ENCODE measurements at regions not wholly inside any gene's neighbourhood (a gene's known extent, or its start where the extent isn't known, plus 50 kb on each side); places are given as distances from the start of the nearest gene placed in this dataset.
A peak's percentile ranks its signal among the peaks of the same experiment; 100 is the strongest.

DNA sequence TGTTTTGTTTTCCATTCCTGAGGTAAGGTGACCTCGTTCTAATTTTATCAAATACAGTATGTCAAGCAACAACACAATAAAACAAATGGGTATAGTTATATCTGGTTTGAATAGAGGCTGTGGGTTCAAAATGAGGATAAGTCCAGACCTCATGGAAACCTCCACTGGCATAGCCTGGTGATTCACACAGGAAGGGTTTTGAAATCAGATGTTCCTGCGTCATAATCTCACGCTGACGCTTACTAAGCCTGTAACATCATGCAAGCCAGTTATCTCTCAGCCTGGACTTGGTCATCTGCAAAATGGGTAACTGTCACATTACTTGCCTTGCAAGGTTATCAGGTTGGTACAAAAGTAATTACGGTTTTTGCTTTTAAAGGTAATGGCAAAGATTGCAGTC, 1056.3 kb upstream of the EEF2KMT start:
- DNase-seq = no peak

DNA sequence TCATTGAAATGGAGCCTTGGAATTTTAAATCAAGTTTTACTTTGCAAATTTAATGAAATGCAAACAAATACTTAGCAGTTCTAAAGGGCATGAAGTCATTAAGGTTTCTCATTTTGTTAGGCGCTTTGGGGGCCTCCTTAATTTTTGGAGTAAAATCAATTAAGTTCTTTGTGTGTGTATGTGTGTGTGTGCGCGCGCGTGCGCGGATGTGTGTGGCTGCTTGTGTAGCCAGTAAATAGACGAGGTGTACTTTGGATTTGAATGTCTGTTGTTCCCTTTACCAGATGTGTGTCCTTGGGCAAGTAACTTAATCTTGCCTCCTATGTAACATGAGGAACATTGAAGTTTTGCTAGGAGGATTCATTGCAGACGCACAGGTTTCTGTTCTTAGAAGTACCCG, 1051.4 kb upstream of the EEF2KMT start:
- DNase-seq = no peak

GRCh38 chr16:6148361-6148760, 1050.8 kb upstream of the EEF2KMT start:
- no peak for DNase-seq

DNA sequence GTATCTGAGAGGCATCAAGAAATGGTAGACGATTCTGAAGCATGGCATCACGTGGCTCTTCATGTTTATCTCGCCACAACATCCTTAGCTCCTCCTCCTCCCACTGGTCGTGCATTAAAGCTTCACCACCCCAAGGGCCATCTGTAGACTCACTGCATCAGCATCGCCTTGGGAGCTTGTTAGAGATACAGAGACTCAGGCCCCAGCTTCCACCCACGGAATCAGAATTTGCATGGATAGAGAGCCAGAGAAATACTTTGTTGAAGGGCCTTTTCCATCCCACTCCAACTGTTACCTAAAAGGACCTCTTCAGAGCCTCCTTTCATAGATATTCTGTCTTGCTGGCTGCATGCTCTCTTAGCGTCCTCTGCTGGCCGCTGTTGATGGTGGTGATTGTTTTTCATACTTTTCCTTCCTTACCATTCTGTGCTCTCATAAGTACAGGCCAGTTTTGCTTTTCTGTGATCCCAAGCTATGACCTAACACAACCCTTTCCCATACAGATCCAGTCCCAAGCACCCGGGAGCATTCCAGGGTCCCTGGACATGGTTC, 1049.4 kb upstream of the EEF2KMT start:
- DNase-seq = peak in 7 of 58 donors; percentile 5 to 11 (median 8)

- no peak for DNase-seq
Measured at GRCh38 chr16:6146356-6146755, 1048.8 kb upstream of the EEF2KMT start.

GRCh38 chr16:6144463-6144862, 1046.9 kb upstream of the EEF2KMT start:
- no peak for DNase-seq

DNA sequence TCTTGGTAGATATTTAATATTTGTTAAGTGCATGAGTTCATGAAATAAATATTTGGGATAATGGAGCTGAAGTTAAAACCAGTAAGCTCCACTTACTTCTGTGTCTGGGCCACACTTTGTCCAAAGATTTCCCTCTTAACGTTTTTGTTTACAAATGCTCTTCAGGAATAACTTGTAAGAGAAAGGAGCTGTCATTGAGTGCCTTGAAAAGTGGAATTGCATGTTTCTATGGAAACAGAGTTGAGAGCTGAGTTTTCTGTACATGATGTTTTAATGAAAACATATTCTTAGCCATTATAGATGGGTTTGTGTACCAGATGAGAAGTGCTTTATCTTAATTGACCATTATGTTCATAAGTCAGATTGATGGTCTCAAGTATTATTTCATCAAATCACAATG, 1045.4 kb upstream of the EEF2KMT start:
- DNase-seq = no peak

DNA sequence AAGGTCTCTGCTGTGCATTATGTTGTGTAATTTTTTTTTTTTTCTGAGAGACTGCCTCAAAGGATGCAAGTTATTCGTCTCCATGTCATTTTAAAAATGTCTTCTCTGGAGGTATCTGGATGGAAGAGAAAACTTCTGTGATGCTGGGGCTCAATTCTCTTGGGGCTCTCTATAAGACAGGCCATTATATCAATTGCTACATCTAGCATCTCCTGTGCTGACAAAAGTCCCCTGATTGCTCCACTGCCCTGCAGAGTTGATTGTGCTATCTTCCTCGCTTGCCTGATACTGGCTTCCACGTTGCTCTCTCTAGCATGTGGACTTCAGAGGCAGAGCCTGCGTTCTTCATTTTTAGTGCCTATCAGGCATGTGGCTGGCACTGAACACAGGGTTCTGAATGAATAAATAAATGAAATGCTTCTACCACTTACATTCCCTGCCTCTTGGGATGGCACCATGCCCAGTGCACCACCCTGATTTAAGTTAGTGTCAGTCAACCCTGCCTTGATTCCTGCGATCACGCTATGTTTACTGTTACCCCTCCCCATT, 1035.5 kb upstream of the EEF2KMT start:
- DNase-seq = no peak

GRCh38 chr16:6132121-6132520, 1034.5 kb upstream of the EEF2KMT start:
- DNase-seq = peak in 8 of 58 donors; percentile 0 to 28 (median 1)

DNA sequence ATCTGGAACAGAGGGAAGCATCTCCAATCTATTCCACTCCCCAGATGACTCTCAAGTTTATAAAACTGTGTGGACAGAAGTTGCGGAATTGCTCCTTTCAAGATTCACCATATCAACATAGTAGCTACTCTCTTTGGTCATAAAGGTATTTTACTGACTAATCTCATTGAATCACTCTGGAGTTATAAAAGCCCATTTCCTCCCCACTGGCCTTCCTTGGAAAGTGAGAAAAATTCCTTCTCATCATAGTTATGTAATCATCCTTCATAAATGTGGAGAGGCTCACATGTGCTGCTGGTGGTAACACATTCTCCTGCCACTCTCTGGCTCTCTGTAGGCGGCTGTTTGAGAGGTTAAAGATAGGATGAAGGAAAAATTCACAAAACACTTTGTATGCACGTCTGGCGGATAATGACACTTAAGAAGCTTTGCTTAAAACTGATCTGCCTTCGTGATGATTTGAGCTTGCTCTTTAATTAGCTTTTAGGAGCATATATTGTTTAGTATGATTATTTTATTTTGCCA, 1034.0 kb upstream of the EEF2KMT start:
- DNase-seq = peak in 7 of 58 donors; percentile 2 to 28 (median 7)

DNA sequence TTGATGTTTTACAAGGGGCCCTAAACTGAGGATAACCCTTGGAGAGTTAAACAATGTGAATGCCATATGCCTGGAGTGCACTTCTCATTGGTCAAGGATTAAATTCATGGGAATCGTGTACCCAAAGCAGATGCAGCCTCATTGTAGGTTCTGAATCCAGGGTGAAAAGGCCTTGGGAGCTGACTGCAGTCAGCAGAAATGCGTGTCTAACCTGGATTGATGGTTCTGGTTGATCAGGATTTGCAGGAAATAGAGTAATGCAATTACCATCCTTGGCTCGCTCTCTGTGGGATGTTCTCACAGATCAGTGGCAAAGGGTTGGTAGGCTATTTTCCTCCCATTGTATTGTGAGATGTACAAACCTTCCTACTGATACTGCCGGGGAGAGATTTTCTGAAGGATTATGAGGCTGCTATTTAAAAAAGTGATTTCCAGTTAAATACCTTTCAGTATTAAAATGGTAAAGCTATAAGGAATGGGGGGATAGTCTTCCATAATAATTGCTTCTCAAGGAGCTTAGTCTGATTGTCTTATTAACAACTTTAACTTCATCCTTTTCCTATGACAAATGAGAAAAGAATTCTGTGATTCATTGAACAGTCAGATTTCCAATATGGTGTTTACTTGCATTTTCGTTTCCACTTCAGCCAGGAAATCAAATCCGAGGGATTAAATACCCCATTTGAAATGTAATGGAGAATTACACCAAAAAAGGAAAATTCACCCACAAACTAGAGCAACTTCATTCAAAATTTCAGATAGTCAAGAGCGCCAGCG, 1028.1 kb upstream of the EEF2KMT start:
- no peak for DNase-seq

GRCh38 chr16:6124136-6124535, 1026.5 kb upstream of the EEF2KMT start:
- DNase-seq = no peak

DNA sequence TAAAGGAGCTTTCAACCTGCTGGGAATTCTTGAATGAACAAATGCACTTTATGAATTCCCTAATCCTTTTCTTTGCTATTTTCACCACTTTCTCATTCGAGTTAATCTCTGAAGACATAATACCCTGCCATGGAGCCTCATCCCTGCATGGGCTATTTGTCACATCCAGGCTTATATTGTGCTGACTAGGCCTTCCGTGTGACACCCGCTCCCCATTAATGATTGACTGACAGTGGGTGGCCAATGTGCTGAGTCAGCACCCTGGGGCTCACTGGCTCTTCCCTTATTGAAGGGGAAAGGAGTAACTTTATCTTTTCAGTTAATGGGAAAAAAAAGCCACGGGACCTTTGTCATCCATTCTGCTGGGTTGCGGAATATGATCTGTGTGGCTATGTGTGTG, 1024.8 kb upstream of the EEF2KMT start:
- no peak for DNase-seq

- DNase-seq = no peak
Measured at GRCh38 chr16:6114691-6115090, 1017.1 kb upstream of the EEF2KMT start.

- DNase-seq = no peak
Measured at GRCh38 chr16:6113749-6114148, 1016.2 kb upstream of the EEF2KMT start.

DNA sequence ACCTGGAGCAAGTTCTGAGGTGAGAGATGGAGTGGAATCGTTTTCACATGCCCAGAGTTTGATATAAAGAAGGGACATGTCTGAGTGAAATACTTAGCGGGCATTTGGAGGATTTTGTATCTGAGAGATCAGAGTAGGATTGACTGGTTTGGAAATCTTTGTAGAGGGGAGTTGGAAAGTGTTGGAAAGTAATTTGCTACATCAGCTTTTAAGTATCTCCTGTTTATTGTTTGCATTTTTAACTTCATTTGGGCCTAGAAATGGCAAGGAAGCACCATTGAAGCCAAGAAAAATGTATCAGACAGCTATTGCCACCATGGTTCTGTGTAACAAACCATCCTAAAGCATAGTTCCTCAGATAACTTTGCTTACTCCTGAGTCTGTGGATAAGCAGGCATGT, 1015.1 kb upstream of the EEF2KMT start:
- DNase-seq = no peak

GRCh38 chr16:6111390-6111789, 1013.8 kb upstream of the EEF2KMT start:
- DNase-seq = no peak

DNA sequence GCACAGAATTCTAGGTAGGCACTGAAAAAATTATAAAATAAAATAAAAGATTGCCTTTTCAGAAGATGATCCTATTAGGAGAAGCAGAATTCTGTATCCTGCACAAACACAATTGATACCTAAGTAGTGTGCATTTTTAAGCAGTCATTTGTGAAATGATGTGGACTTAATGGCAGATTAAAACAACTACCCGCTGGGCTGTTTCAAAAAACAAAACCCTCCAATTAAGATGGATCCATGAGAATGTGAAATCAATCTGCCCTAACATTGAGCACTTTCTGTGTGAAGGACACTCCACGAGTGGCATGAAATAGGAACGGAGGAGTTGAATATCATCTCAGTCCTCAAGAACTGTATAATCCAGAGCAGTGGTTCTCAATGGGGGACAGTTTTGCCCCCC, 1012.8 kb upstream of the EEF2KMT start:
- DNase-seq = no peak

DNA sequence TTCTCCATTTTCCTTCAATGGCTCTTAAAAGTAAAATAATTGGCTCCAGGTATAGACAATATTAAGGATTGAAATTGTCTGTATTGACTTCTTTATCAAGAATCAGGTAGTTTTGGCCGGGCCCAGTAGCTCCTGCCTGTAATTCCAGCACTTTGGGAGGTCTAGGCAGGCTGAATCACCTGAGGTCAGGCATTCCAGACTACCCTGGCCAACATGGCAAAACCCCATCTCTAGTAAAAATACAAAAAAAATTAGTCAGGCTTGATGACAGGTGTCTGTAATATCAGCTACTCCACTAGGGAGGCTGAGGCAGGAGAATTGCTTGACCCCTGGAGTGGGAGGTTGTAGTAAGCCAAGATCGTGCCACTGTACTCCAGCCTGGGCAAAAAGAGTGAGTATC, 1008.5 kb upstream of the EEF2KMT start:
- DNase-seq = no peak

DNA sequence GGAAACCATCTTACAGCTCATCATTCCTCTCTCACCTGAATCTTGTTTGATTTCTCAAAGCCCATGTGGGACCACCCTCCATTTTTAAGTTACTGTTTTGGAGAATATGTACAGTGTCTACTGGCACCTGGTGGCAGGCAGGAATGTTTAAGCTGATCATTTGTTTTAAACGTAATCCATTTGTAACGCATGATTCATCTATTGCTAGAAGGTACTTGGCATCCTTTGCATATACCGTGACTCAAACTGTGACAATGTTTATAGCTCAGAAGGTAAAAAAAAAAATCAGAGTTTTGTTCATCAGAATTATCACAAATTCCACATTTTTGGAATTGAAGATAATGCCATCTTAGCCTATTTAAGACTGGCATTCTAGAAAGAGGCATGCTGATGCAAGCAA, 1007.5 kb upstream of the EEF2KMT start:
- DNase-seq = peak in 1 of 58 donors; percentile 2

DNA sequence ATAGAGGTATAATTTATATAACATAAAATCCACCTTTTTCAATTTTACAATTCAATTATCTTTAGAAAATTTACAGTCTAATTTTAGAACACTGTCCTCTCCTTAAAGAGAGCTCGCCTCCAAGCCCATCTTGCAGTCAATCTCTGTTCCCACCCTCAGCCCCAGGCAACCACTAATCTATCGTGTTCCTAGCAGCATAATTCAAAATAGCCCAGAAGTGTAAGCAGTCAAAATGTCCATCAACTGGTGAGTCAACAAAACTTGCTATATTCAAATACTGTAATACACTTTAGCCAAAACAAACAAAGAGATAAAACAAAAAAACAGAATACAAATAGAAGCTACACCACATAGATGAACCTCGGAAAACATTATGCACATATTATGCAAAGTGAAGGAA, 1006.8 kb upstream of the EEF2KMT start:
- no peak for DNase-seq

GRCh38 chr16:6103561-6103960, 1006.0 kb upstream of the EEF2KMT start:
- DNase-seq = no peak

GRCh38 chr16:6099102-6099501, 1001.5 kb upstream of the EEF2KMT start:
- no peak for DNase-seq

All from anterior cingulate cortex (tissue), 58 donors.